ENCODE measurements at regions not wholly inside any gene's neighbourhood (a gene's known extent, or its start where the extent isn't known, plus 50 kb on each side); places are given as distances from the start of the nearest gene placed in this dataset.

GRCh38 chr18:75531851-75532459 lies 104.5 kb upstream of the SMIM21 start:
- peaks cover 0 to 3% (median 0%) of the 10 kb centered on the region in 3 donors for H3K27me3 Mint-ChIP-seq (ENCODE audit: low read depth in 3 of 3)
- no peaks in the 10 kb centered on the region for H3K36me3 Mint-ChIP-seq
- Histone ChIP-seq H3K79me2 (ENCODE audit: insufficient read depth, low read length) (no peaks in the 10 kb centered on the region), H3K9ac (ENCODE audit: insufficient read depth, low read length, poor library complexity, severe bottlenecking) (no peak overlapping the region), H3K9me3 (replicated peaks in 1 of 2; ENCODE audit: control insufficient read depth in 1 of 2, insufficient read depth in 1 of 2, low read length in 2 of 2) (no peaks in the 10 kb centered on the region), H3K36me3 (replicated peaks in 1 of 2; ENCODE audit: control insufficient read depth in 1 of 2, insufficient read depth in 2 of 2, low read length in 2 of 2) (no peaks in the 10 kb centered on the region), H3K4me3 (replicated peaks in 1 of 3; ENCODE audit: low read depth in 2 of 3, low read length in 3 of 3) (no peak overlapping the region), H3K4me1 (ENCODE audit: control insufficient read depth in 1 of 2, insufficient read depth in 2 of 2, low read length in 2 of 2) (no peaks in the 10 kb centered on the region), H3K27me3 (ENCODE audit: control insufficient read depth in 2 of 2, insufficient read depth in 2 of 2, low read length in 2 of 2) (no peaks in the 10 kb centered on the region), H2AFZ (ENCODE audit: insufficient read depth, low read depth, low read length, poor library complexity, severe bottlenecking) (no peak overlapping the region), H3K4me2 (replicated peaks; ENCODE audit: extremely low read depth, low read length, poor library complexity, severe bottlenecking) (no peak overlapping the region), H3K27ac (ENCODE audit: low read depth in 1 of 2, low read length in 2 of 2) (no peak overlapping the region), H4K20me1 (ENCODE audit: insufficient read depth, low read length) (no peaks in the 10 kb centered on the region)
- no peak for DNase-seq
- H3K4me1 Mint-ChIP-seq, result no peaks in the 10 kb centered on the region
- intact Hi-C loops (cut with micrococcal nuclease), result no loop called here
- H3K9me3 Mint-ChIP-seq, result peaks cover 0 to 7% (median 2%) of the 10 kb centered on the region in 7 donors
- 94% methylated on average over 7 of the region's 13 CpGs for WGBS (ENCODE audit: insufficient coverage)
- no peak overlapping the region for H3K4me3 Mint-ChIP-seq
- TF ChIP-seq CTCF (IDR thresholded peaks at IDR 0.05), result no peak
- no peak overlapping the region for H3K27ac Mint-ChIP-seq

- no peaks in the 10 kb centered on the region for H3K79me2 ChIP-seq (ENCODE audit: insufficient read depth, low read length)
- H4K20me1 ChIP-seq (ENCODE audit: insufficient read depth, low read length), result no peaks in the 10 kb centered on the region
- no peaks in the 10 kb centered on the region for H3K27me3 ChIP-seq (ENCODE audit: control insufficient read depth in 2 of 2, insufficient read depth in 2 of 2, low read length in 2 of 2)
- no peaks in the 10 kb centered on the region for H3K4me1 ChIP-seq (ENCODE audit: control insufficient read depth in 1 of 2, insufficient read depth in 2 of 2, low read length in 2 of 2)
- intact Hi-C loops (cut with micrococcal nuclease), result no loop called here
- 50% methylated on average over 7 of the region's 14 CpGs for WGBS (ENCODE audit: insufficient coverage)
- Mint-ChIP-seq H3K27me3 (ENCODE audit: low read depth in 3 of 3) (peaks cover 0 to 3% (median 0%) of the 10 kb centered on the region in 3 donors), H3K4me1 (no peaks in the 10 kb centered on the region), H3K36me3 (no peaks in the 10 kb centered on the region), H3K4me3 (no peak overlapping the region), H3K27ac (no peak overlapping the region), H3K9me3 (peaks cover 0 to 9% (median 2%) of the 10 kb centered on the region in 7 donors)
- no peak overlapping the region for H3K4me3 ChIP-seq (replicated peaks in 1 of 3; ENCODE audit: low read depth in 2 of 3, low read length in 3 of 3)
- H3K9ac ChIP-seq (ENCODE audit: insufficient read depth, low read length, poor library complexity, severe bottlenecking), result no peak overlapping the region
- H3K4me2 ChIP-seq (replicated peaks; ENCODE audit: extremely low read depth, low read length, poor library complexity, severe bottlenecking), result no peak overlapping the region
- no peak overlapping the region for H3K27ac ChIP-seq (ENCODE audit: low read depth in 1 of 2, low read length in 2 of 2)
- H3K36me3 ChIP-seq (replicated peaks in 1 of 2; ENCODE audit: control insufficient read depth in 1 of 2, insufficient read depth in 2 of 2, low read length in 2 of 2), result no peaks in the 10 kb centered on the region
- H2AFZ ChIP-seq (ENCODE audit: insufficient read depth, low read depth, low read length, poor library complexity, severe bottlenecking), result no peak overlapping the region
- no peak for DNase-seq
- no peak for TF ChIP-seq CTCF (IDR thresholded peaks at IDR 0.05)
- H3K9me3 ChIP-seq (replicated peaks in 1 of 2; ENCODE audit: control insufficient read depth in 1 of 2, insufficient read depth in 1 of 2, low read length in 2 of 2), result no peaks in the 10 kb centered on the region
These were observed 103.8 kb upstream of the SMIM21 start for GRCh38 chr18:75531212-75531850.
